HG03045 (cell line): ENCODE measurements at regions not wholly inside any gene's neighbourhood (a gene's known extent, or its start where the extent isn't known, plus 50 kb on each side); places are given as distances from the start of the nearest gene placed in this dataset.

Experiments
- ATAC-seq: cut with Tn5 transposase; IDR thresholded peaks from one replicate; pipeline ENCODE4 v1.9.1; 2021; ENCODE audit warnings: mild to moderate bottlenecking, moderate library complexity; ENCODE audit not compliant: unreplicated experiment

DNA sequence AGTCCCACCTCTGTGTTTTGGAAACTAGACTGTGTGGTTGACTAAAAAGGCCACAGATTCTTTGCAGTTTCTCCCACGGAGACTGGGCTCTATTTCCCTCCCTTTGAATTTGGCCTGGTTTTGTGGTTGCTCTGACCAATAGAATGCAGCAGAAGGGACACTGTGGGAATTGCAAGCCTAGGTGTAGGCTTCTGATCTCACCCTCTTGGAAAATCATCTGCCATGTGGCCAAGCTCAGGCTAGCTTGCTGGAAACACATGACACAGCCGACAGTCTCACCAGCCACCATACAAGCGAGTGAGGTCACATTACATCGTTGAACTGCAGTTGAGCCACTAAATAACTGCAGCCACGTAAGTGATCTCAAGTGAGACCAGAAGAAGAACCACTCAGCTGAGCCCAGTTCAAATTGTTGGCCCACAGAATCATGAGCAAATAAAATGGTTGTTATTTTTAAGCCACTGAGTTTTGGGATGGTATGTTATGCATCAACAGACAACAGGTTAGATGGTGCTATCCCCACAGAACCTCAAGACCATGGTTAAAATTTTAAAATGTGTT lies 319.1 kb upstream of the MEX3C start:
- ATAC-seq = no peak

DNA sequence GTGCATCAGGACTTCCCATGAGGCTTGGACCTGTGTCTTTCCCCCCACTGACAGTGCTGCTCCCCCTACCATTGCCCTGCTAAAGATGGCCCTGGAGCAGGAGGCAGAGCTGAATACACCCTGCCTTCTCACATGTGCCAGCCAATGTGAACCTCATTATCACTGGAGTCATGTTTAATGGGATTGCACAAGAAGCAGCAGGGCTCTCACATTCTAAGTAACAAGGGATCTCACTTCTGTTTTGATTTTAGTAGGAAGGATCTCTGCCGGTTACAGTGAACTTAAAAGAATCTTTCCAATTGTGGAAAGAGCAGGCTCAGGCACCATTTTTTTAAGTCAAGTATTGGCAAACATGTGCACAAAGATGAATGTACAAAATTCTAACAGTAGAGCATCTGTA lies 322.1 kb upstream of the MEX3C start:
- no peak for ATAC-seq

DNA sequence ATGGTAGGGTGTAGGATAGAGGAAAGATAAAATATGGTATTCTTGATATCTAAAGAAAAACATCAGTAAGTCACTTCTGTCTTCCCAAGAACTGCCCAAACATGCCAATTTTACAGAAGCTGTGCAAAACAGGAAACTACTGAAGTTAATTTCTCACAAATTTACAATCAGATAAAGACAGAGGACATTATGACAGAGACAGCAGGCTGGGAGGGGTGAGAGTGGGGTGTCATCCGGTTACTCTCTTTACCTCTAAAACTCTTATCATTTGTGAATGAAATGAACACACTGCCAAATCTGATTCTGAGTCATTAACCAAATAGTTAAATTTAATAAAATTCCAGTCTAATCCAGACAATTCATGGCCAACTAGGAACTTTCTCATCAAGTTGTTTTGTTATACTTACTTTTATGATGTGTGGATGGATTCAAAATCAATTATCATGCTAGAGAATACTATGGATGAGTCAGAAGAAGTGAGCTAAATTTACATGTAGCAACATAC lies 323.2 kb upstream of the MEX3C start:
- no peak for ATAC-seq

DNA sequence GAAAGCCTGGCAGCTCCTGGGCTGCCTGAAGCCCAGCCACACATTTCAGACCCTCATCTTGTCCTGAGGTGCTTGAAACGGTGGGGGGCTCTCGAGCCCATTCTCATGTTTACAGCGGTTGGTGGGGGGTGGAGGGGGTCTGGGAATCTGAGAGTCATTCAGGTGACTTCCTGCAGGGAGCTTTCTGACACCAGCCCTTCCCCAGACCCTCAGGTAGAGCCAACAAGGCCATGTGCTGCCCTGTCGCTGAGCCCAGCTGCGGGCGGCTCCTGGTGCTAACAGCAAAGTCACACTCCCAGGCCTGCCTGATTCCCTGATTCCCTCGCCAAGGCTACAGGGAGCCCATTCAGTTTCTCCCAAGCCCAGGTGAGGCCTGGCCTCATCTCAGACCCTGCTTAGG lies 324.9 kb upstream of the MEX3C start:
- no peak for ATAC-seq

DNA sequence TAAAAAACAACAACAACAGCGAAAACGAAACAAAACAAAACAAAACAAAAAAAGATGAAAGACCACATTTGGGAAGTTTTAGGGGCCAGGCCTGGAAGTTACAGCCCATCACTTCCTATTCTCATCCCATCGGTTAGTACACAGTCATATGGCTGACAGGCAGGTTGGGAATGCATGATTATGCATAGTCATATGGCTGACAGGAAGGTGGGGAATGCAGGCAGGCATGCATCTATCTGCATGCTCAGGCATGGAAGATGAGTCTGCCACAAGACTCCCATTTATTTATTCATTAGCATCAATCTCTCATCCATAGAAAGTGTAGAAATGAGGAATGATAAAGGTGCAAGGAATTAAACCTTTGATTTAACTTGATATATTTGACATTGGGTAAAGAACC lies 325.3 kb upstream of the MEX3C start:
- no peak for ATAC-seq

DNA sequence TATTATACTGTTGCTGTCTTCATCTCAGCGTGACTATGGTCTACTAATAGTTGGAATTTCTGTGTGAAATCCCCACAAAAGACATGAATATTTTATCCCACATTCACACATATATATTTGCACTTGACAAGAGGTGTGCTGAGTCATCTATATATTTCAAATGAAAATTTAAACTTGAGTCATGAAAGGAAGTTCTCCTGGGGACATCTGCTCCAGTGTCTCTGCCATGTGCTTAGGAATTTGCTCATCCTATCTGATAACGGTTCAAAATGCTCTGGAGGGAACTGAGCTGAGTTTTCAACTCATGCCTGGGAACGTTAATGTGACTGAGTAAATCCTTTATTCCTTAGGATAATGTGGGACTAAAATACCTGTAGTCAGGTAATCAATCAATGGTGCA lies 326.2 kb upstream of the MEX3C start:
- ATAC-seq = no peak

DNA sequence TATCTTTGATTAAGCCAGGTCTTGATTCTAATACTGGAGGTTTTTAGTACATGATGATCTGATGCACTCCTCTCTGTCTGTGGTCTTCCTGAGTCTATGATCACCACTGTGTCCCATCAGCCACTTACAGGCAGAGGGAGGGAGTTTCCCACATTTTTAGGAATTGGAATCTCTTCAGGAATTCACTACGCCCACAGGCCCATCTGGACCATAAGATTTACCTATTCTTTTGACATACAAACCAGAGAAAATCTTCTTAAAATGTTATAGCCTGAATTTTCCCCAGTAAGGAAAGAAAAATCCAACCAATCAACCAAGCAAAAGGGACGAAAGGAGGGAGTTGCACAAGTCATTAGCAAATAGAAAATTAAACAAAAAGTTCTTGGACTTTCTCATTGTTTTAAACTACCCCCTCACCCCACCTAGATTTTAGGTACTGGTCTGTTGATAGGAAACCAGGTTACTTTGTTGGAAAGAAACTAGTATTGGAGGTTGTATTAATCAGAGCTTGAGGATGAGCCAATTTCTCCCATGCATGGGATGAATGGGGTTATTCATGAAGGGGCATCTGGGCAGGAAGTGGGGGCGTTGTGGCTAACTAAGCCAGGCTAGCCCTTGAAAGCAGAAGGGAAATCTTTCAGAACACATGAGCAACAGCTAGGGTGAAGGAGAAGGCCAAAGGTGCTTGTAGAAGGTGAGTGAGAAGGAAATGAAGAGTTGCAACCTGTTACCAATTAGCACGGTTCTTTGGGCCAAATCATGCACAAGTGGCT lies 328.2 kb upstream of the MEX3C start:
- no peak for ATAC-seq

DNA sequence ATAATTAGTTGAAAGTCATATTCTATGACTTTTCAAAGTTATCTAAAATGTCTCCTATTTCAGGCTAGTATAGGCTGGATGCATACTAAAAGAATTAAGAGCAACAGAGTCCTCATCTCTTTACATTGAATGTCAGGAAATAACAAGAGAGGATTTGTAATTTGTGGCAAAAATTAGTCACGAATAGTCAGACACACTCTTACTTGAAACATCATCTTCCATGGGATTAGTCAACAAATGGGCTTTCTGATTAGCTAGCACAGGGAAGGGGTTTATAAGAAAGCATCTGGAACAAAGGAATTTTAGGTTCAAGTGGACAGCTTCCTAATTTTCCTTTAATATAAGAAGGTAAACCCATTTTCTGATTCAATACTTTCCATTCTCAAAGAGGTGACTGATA lies 330.3 kb upstream of the MEX3C start:
- ATAC-seq = no peak

DNA sequence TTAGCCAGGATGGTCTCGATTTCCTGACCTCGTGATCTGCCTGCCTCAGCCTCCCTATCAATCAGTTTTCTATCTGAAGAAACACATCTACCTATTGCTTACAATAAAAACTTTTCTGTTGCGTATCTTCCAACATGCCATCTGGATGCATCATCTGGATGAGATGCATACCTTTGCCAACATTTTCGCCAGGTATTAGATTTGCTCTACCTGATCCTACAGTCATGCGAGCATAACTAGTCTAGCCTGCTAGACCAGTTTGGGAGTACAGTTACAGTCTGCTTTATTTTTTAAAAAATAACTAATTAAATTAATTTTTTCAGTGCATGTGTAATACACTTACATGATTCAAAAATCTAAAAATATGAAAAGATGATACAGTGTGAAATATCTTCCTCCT lies 334.0 kb upstream of the MEX3C start:
- no peak for ATAC-seq

DNA sequence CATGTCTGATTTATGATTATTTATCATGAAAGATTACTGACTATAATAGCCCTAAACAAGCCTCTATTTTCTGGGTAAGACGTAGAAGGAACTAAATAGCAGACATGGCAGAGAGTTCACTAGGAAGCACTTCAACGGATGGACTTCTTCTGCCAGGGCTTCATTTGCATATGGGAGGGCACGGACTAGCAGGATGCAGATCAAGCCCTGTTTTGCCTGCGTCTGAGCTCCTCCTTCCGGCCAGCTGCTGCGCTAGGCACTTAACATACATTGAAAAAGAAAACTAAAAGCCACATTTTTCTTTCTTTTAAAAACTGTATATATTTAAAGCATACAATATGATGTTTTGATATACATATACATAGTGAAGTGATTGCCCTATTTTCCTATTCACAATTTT lies 340.0 kb upstream of the MEX3C start:
- no peak for ATAC-seq

DNA sequence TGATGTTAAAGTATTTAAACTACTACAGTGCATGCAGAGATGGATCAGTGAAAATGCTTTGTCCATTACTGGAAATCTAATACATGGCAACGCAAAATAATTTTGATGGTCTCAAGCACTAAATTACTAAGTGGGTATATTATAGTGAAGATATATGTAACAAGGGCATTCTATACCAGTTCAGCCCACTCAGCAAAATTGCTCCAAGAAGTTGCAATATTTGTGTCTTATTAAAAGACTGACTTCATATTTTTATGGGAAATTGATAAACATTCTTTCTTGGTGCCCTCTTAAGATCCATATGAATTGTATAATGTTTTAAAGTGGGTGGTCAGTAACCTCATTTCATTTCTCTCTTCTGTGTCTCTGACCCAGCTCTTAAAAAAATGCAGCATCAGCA lies 343.1 kb upstream of the MEX3C start:
- ATAC-seq = no peak

DNA sequence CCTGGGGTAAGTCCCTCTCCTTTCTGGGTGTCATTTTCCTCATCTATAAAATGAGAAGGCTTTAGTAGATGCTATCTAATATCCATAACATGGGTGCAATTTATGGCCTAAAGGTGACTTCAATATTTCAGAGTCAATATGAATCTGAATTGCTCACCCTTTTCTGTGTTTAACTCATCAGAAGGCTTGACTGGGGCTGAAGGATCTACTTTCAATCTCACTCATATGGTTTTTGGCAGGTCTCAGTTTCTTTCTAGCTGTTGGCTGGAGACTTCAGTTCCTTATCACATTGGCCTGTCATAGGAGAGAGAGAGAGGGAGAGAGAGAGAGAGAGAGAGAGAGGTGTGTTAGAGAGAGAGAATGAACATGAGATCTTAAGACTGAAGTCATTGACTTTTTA lies 343.7 kb upstream of the MEX3C start:
- ATAC-seq = no peak

DNA sequence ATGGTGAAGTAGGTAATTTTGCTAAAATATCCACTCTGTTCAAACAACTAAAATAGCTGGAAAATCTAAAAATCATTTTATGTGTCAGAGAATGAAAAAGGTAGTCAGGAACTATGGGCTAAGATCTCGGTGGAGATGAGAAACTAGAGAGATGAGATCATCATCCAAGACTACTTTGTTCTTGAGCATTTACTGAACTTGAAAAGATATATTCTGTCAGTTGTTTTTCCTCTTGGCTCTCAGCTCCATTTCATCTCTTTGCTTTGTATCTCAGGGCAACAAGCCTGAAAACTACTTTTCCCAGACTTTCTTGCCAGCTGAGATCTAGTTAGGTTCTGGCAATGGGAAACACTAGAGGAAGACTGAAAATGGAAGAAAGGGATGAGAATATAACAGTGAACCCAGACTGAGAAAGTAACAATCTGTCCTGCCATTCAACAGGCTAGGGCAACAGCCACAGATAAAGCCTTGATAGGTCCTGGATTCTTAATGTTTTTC lies 346.2 kb upstream of the MEX3C start:
- no peak for ATAC-seq

DNA sequence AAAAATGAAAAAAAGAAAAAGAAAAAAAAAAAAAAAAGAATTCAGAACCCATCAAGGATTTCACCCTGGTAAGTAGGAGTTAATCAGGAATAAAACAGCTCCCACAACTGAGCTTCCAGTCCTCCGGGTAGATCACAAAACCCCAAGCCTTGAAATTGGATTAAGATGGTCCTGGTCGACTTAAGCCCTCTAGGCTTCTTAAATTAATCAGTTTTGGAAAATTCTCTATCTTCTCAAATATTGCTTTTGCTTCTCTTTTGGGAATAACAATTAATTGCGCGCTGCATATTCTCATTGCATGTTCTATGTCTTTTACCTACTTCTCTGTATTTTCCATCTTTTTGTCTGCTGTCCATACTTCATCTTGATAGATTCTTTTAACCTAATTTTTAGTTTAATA lies 348.0 kb upstream of the MEX3C start:
- ATAC-seq = no peak

DNA sequence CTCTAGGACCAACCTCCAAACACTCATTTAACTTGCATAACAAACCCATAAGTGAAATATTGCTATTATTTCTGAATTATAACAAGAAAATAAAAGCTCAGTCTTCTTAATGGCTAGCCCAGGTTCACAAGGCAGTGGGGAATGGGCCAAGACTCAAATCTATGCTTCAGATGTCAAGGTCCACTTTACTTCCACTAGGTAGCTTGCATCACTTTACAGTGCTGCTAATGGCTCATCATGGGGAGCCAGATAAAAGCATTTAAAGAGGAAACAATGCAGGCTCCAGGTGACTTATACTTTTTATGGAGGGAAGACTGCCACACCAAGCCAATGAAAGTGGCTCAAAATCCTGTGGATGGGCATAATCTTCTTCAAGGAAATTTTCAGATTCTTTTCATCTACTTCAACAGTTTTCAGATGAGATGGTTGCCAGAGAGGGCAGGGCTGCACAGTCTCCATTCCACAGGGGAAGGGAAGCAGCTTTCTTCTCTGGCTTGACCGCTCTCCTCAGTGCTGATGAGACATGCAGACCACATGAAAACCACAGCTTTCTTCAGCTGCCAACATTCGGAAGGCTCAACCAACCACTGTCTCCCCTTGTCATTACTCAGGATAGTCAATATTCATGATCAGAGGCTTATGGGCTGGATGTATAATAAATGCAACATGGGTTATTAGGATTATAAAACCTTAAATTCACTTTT lies 361.9 kb upstream of the MEX3C start:
- no peak for ATAC-seq

DNA sequence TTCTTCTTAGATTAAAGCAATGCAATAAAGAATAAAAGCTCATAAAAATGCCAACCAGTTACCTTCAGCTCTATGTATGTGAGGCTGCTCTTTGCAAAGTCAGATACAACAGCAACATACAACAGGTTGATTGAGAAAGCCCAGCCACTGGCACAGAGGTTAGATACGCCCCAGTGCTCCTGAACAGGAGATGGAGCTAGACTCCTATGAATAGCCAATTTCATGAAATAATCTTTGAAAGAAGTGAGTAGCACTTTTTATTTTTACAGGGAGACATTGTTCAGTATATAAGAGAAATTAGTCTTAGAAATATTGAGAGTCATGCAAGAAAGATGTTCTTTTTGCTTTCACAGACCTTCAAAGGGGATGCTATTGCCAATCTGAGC lies 362.4 kb upstream of the MEX3C start:
- no peak for ATAC-seq

DNA sequence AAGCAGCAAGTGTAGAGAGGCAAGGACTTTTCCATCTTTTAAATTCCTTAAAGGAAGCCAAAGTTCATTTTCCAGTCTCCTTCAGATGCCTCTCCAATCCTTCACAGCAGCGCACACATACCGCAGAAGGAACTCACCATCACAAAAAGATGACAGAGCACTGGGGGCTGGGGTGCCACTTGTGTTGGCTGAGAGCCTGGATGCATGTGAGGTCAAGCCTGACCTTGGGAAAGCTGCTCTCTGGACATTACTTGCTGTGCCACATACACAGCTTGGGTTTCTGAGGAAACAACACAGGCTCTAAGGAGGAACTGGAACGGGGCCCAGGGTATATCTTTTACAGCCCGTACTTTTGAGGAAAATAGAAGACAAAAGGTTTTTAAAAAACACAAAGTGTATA lies 364.3 kb upstream of the MEX3C start:
- no peak for ATAC-seq

DNA sequence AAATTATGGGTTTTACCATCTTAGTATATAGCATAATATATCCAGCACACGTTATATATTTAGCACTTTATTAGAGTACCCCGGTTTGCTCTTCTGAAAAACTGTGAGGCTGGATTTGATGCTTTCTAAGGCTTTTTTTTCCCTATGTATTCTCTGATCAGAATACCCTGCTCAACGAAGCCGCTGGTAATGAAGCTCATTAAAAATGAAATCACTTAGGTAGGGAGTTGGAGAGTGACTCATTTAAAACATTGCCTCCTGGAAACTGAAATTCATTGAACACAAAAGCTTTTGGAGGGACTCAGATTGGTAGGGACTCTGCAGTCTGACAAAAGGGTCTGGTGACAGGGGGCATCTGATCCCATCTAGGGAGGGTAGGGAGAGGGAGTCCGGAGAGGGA lies 365.4 kb upstream of the MEX3C start:
- ATAC-seq = no peak

DNA sequence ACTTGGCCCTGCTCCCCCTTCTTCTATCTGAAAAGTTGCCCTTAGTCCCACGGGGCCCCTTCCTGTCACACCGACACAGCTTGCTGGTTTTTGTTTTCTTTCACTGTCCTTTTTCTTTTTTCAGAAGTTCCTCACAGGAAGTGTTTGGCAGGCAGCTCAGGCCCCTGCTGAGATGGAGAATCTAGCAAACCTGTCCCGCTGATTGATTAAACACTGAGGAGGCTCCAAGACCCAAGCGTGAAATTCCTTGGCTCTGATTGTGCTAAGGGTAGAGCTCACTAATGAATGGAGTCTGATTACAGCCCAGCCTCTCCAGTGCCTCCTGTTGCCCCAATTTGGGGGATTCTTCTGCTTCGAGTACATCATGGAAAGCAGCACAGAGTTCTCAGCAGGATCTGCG lies 365.9 kb upstream of the MEX3C start:
- ATAC-seq = no peak

DNA sequence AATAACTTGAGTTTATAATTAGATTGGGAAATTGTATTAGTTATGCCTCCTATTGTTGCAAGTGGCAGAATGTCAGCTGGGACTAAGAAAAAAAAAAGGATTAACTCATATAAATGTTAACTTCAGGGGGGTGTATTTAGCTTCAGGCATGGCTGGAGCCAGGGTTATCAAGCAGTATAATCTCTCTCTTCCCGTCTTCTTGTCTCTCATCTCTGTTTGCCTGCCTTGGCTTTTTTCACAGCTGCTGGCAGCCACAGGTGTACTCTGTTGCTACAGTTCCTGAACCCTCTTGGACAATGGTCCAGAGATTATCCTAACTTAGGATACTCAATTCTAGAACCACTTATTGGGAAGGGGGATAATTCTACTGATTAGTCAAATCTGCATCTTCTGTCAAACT lies 370.7 kb upstream of the MEX3C start:
- no peak for ATAC-seq

DNA sequence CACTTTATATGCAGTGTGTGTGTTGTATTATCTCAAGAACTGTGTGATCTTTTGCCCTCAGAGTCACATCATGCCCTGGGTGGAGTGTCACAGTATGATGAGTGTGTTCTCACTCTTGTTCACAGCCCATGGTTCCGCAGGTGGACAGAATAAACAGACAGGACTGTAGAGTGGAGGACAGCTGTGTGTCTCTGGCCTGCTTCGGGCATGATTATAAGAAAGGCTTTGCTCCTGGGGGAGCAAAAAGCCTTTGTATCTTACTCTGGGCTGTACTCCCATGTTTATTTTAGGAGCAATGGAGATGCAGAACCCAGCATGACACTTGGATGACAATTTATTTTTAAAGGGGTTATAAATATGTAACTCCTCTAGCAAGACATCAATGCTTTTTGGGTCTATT lies 371.7 kb upstream of the MEX3C start:
- no peak for ATAC-seq

DNA sequence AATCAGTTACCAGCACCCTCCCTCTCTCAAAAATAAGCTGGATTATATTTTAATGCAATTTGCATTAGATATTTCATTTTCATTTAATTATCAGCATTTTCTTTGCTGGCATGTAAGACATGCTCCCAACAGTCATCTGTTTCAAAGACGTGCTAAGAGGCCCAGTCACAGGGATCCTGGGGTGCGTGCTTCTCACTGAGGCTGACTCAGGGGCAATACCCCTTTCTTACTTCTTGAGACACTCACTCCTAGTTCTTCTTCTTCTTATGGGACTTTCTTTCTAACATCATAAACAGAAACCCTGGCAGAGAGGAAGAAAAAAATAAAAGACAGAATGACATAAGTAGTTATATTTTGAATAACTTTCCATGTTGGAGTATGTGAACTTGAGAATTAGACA lies 372.1 kb upstream of the MEX3C start:
- ATAC-seq = no peak
